ENCODE measurements at regions not wholly inside any gene's neighbourhood (a gene's known extent, or its start where the extent isn't known, plus 50 kb on each side); places are given as distances from the start of the nearest gene placed in this dataset.
"Not testable (repeated sequence)": the region's sequence is repeated elsewhere in the genome, so short reads cannot be mapped to it uniquely, and the experiment has no call there.

DNA sequence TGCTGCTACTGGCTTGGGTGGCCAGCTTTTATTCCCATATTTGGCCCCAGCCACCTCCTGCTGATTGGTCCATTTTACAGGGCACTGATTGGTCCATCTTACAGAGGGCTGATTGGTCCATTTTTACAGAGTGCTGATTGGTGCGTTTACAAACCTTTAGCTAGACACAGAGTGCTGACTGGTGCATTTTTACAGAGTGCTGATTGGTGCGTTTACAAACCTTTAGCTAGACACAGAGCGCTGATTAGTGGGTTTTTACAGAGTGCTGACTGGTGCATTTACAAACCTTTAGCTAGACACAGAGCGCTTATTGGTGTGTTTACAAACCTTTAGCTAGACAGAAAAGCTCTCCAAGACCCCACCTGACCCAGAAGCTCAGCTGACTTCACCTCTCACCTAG, 126.3 kb downstream of the POSTN start:
- H3K9me3 ChIP-seq (replicated peaks; ENCODE audit: control insufficient read depth, insufficient read depth, low read depth, low read length); CTCF ChIA-PET (ENCODE audit: low intra/inter-chr PET ratio); H3K4me3 ChIP-seq; H4K20me1 ChIP-seq (replicated peaks; ENCODE audit: control insufficient read depth, insufficient read depth, low read length); POLR2A ChIA-PET; H3K9me1 ChIP-seq (ENCODE audit: control insufficient read depth, insufficient read depth, low read length); H2AFZ ChIP-seq (ENCODE audit: low read depth, low read length); DNase-seq (ENCODE audit: extremely low read depth in 1 of 4, low spot score in 3 of 4); H3K36me3 ChIP-seq (ENCODE audit: control insufficient read depth, insufficient read depth, low read length); H3K4me2 ChIP-seq (ENCODE audit: insufficient read depth, low read length); ATAC-seq; H3K27ac ChIP-seq (ENCODE audit: extremely low read depth, low read depth, low read length); H3K4me1 ChIP-seq (replicated peaks in 1 of 2; ENCODE audit: control insufficient read depth in 2 of 2, insufficient read depth in 2 of 2, low read length in 2 of 2); H3K9ac ChIP-seq (ENCODE audit: insufficient read depth in 1 of 2, low read depth in 2 of 2, low read length in 2 of 2); H3K27me3 ChIP-seq (ENCODE audit: control insufficient read depth in 2 of 2, insufficient read depth in 2 of 2, low read length in 2 of 2); in situ Hi-C loops (cut with MboI); FAIRE-seq; intact Hi-C loops (cut with micrococcal nuclease); H3K79me2 ChIP-seq (ENCODE audit: control insufficient read depth, insufficient read depth, low read length); BruUV-seq (replicated peaks): not testable (repeated sequence)
- peak; percentile 3 for TF ChIP-seq NFYB (IDR thresholded peaks at IDR 0.05; ENCODE audit: extremely low read depth, insufficient read length)
- 7% methylated on average over 2 of the region's 4 CpGs for WGBS (ENCODE audit: insufficient coverage, low coverage, missing lambda C conversion rate)

DNA sequence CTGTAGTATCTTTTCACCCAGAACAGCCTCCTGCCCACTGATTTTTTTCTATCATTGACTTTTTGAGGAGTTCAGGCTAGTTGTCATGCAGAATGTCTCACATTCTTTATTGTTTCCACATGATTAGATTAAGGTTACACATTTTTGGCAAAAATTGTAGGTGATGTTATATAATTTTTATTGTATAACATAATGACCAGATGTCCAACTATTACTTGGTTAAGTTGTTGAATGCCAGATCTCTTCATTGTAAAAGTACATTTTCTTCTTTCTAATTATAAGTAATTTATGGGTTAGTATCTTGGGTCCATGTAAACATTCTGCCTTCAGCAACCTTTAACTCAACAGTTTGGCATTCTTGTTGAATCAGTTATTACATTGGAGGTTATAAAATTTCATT, 138.4 kb downstream of the POSTN start:
- ChIA-PET CTCF (ENCODE audit: low intra/inter-chr PET ratio) (no interaction called here), POLR2A (interaction anchor here (1.0 kb wide), 1 partner anchor 8 kb away, joined by 3 read pairs; no protein-coding TSS in a partner anchor)
- BruUV-seq (replicated peaks): no TSS peak
- Histone ChIP-seq H3K79me2 (ENCODE audit: control insufficient read depth, insufficient read depth, low read length) (no peaks in the 10 kb centered on the region), H3K4me2 (ENCODE audit: insufficient read depth, low read length) (no peak overlapping the region), H2AFZ (ENCODE audit: low read depth, low read length) (no peak overlapping the region), H3K27me3 (ENCODE audit: control insufficient read depth in 2 of 2, insufficient read depth in 2 of 2, low read length in 2 of 2) (no peaks in the 10 kb centered on the region), H3K9ac (ENCODE audit: insufficient read depth in 1 of 2, low read depth in 2 of 2, low read length in 2 of 2) (no peak overlapping the region), H3K27ac (ENCODE audit: extremely low read depth, low read depth, low read length) (no peak overlapping the region), H3K4me3 (no peak overlapping the region), H3K9me1 (ENCODE audit: control insufficient read depth, insufficient read depth, low read length) (no peaks in the 10 kb centered on the region), H3K9me3 (replicated peaks; ENCODE audit: control insufficient read depth, insufficient read depth, low read depth, low read length) (no peaks in the 10 kb centered on the region), H3K36me3 (ENCODE audit: control insufficient read depth, insufficient read depth, low read length) (no peaks in the 10 kb centered on the region), H4K20me1 (replicated peaks; ENCODE audit: control insufficient read depth, insufficient read depth, low read length) (no peaks in the 10 kb centered on the region), H3K4me1 (replicated peaks in 1 of 2; ENCODE audit: control insufficient read depth in 2 of 2, insufficient read depth in 2 of 2, low read length in 2 of 2) (no peaks in the 10 kb centered on the region)
- in situ Hi-C loops (cut with MboI): no loop called here
- FAIRE-seq (no peak), DNase-seq (ENCODE audit: extremely low read depth in 1 of 4, low spot score in 3 of 4) (no peak), ATAC-seq (no peak)
- intact Hi-C loops (cut with micrococcal nuclease): no loop called here
- TF ChIP-seq HOXB6 (CRISPR knock-in tag; IDR thresholded peaks at IDR 0.05; ENCODE audit: borderline replicate concordance): no peak
- no peak for TF ChIP-seq TFAM (CRISPR knock-in tag; conservative IDR thresholded peaks at IDR 0.05)
- no peak for TF ChIP-seq PRMT5 (CRISPR knock-in tag; IDR thresholded peaks at IDR 0.05)
- no peak for TF ChIP-seq CEBPG (CRISPR knock-in tag; IDR thresholded peaks at IDR 0.05)
- TF ChIP-seq CEBPG (tag; conservative IDR thresholded peaks at IDR 0.05 in 1 of 2, IDR thresholded peaks at IDR 0.05 in 1 of 2): no peak
- TF ChIP-seq ZNF668 (CRISPR knock-in tag; IDR thresholded peaks at IDR 0.05): no peak
- TF ChIP-seq, protein P1, sequence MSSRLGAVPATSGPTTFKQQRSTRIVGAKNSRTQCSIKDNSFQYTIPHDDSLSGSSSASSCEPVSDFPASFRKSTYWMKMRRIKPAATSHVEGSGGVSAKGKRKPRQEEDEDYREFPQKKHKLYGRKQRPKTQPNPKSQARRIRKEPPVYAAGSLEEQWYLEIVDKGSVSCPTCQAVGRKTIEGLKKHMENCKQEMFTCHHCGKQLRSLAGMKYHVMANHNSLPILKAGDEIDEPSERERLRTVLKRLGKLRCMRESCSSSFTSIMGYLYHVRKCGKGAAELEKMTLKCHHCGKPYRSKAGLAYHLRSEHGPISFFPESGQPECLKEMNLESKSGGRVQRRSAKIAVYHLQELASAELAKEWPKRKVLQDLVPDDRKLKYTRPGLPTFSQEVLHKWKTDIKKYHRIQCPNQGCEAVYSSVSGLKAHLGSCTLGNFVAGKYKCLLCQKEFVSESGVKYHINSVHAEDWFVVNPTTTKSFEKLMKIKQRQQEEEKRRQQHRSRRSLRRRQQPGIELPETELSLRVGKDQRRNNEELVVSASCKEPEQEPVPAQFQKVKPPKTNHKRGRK (tag; IDR thresholded peaks at IDR 0.05): no peak
- no peak for TF ChIP-seq TBP (optimal IDR thresholded peaks at IDR 0.05; ENCODE audit: low read depth, low read length)
- TF ChIP-seq NFIC (IDR thresholded peaks at IDR 0.05): no peak
- no peak for TF ChIP-seq ZC3H11A (IDR thresholded peaks at IDR 0.05; ENCODE audit: low read depth, low read length)
- no peak for TF ChIP-seq ZNF431 (CRISPR knock-in tag; IDR thresholded peaks at IDR 0.05)
- TF ChIP-seq, protein P2, sequence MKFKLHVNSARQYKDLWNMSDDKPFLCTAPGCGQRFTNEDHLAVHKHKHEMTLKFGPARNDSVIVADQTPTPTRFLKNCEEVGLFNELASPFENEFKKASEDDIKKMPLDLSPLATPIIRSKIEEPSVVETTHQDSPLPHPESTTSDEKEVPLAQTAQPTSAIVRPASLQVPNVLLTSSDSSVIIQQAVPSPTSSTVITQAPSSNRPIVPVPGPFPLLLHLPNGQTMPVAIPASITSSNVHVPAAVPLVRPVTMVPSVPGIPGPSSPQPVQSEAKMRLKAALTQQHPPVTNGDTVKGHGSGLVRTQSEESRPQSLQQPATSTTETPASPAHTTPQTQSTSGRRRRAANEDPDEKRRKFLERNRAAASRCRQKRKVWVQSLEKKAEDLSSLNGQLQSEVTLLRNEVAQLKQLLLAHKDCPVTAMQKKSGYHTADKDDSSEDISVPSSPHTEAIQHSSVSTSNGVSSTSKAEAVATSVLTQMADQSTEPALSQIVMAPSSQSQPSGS (CRISPR knock-in tag; IDR thresholded peaks at IDR 0.05): no peak
- no peak for TF ChIP-seq MTA2 (IDR thresholded peaks at IDR 0.05; ENCODE audit: low read depth)
- no peak for TF ChIP-seq GATAD2A (IDR thresholded peaks at IDR 0.05)
- no peak for TF ChIP-seq BDP1 (IDR thresholded peaks at IDR 0.05; ENCODE audit: insufficient read depth, insufficient read length)
